H1 (cell line): ENCODE measurements at regions not wholly inside any gene's neighbourhood (a gene's known extent, or its start where the extent isn't known, plus 50 kb on each side); places are given as distances from the start of the nearest gene placed in this dataset.

ENCODE experiments used
- CTCF ChIA-PET: fragments of 300-600 bp; sonication (Branson Sonifier 250); formaldehyde crosslinking; loops from one replicate; lab custom pipeline; 2021; ENCODE audit not compliant: partially characterized antibody; lab: Charles Lee
- POLR2A ChIA-PET: fragments of 300-600 bp; sonication (Branson Sonifier 250); formaldehyde crosslinking; loops from one replicate; lab custom pipeline; 2021; ENCODE audit warnings: inconsistent platforms; ENCODE audit not compliant: partially characterized antibody; lab: Charles Lee
- DNase-seq, 2 experiments: peaks; one replicate each; pipeline versions ENCODE4 v3.0.0 to v3.0.0-alpha.2; 2010 to 2022; ENCODE audit warnings: low spot score in 2 of 2, low read depth in 1 of 2, mixed read lengths in 1 of 2
- FAIRE-seq: peaks from 2 replicates; lab custom pipeline; 2011; peaks lifted over from hg19 to GRCh38; lab: Jason Lieb, UNC
- H2AFZ ChIP-seq: 2 replicates; pipeline ENCODE4 v1.8.1; 2012; ENCODE audit warnings: low read length, inconsistent platforms
- H2AK5ac ChIP-seq: 2 replicates; pipeline ENCODE4 v1.6.1; 2013; ENCODE audit warnings: low read depth, low read length
- H2BK120ac ChIP-seq: replicated peaks from 2 replicates; pipeline ENCODE3; 2013; ENCODE audit warnings: low read depth, low read length, inconsistent platforms
- H2BK12ac ChIP-seq: 2 replicates; pipeline ENCODE4 v1.6.1; 2013; ENCODE audit warnings: low read depth, low read length
- H2BK15ac ChIP-seq: 2 replicates; pipeline ENCODE4 v1.6.1; 2013; ENCODE audit warnings: low read length
- H2BK20ac ChIP-seq: 2 replicates; pipeline ENCODE4 v1.6.1; 2013; ENCODE audit warnings: low read length
- H2BK5ac ChIP-seq: 2 replicates; pipeline ENCODE4 v1.6.1; 2013; ENCODE audit warnings: low read depth, low read length
- H3K14ac ChIP-seq: 2 replicates; pipeline ENCODE4 v1.6.1; 2013; ENCODE audit warnings: inconsistent platforms; ENCODE audit not compliant: insufficient read length
- H3K18ac ChIP-seq: 2 replicates; pipeline ENCODE4 v1.6.1; 2013; ENCODE audit warnings: low read length; ENCODE audit errors: extremely low read depth
- H3K23ac ChIP-seq: 2 replicates; pipeline ENCODE4 v1.6.1; 2013; ENCODE audit warnings: inconsistent platforms; ENCODE audit not compliant: insufficient read length
- H3K23me2 ChIP-seq: 2 replicates; pipeline ENCODE4 v1.6.1; 2013; ENCODE audit warnings: low read depth, low read length
- H3K27ac ChIP-seq: 2 replicates; pipeline ENCODE4 v1.6.1; 2011; ENCODE audit warnings: low read depth, low read length, inconsistent platforms
- H3K27me3 ChIP-seq, 4 experiments: replicated peaks in 1 of 4; 1 replicate in 1 of 4; 2 replicates in 3 of 4; pipeline versions ENCODE4 v1.6.1 to v1.8.1; 2011 to 2013; ENCODE audit warnings: low read length in 3 of 4, mild to moderate bottlenecking in 3 of 4, inconsistent platforms in 2 of 4, mixed read lengths in 2 of 4, moderate library complexity in 1 of 4; ENCODE audit not compliant: control insufficient read depth in 3 of 4, insufficient read depth in 3 of 4; ENCODE audit errors: extremely low read depth in 1 of 4
- H3K36me3 ChIP-seq, 4 experiments: 2 replicates each; pipeline versions ENCODE4 v1.6.1 to v1.8.1; 2011 to 2013; ENCODE audit warnings: mild to moderate bottlenecking in 4 of 4, low read length in 3 of 4, moderate library complexity in 2 of 4, control low read depth in 1 of 4, inconsistent platforms in 1 of 4; ENCODE audit not compliant: insufficient read depth in 4 of 4, control insufficient read depth in 2 of 4
- H3K4ac ChIP-seq: replicated peaks from 2 replicates; pipeline ENCODE3; 2013; ENCODE audit warnings: low read length, low read depth, mixed read lengths, inconsistent platforms; ENCODE audit not compliant: insufficient read length
- H3K4me1 ChIP-seq, 4 experiments: replicated peaks in 1 of 4; 1 replicate in 1 of 4; 2 replicates in 3 of 4; pipeline versions ENCODE4 v1.6.1 to v1.8.1; 2011 to 2013; ENCODE audit warnings: low read length in 3 of 4, inconsistent platforms in 2 of 4, mixed read lengths in 1 of 4; ENCODE audit not compliant: insufficient read depth in 4 of 4, control insufficient read depth in 3 of 4
- H3K4me2 ChIP-seq, 2 experiments: 2 replicates each; pipeline versions ENCODE4 v1.6.1 to v1.8.1; 2011 to 2013; ENCODE audit warnings: low read depth in 2 of 2, low read length in 2 of 2, control low read depth in 1 of 2, inconsistent platforms in 1 of 2, mild to moderate bottlenecking in 1 of 2; ENCODE audit not compliant: insufficient read depth in 1 of 2
- H3K4me3 ChIP-seq, 4 experiments: fragments of 200-600, 300-600 bp in 1 of 4; sonication (generic), shearing (Covaris generic), sonication (Bioruptor Twin) in 1 of 4; 2 replicates each; pipeline versions ENCODE4 v1.5.1 to v1.8.1; 2011 to 2016; ENCODE audit warnings: low read length in 4 of 4, low read depth in 3 of 4, control low read depth in 2 of 4, inconsistent platforms in 2 of 4, mild to moderate bottlenecking in 2 of 4, mixed read lengths in 1 of 4, moderate library complexity in 1 of 4; ENCODE audit not compliant: insufficient read depth in 2 of 4; ENCODE audit errors: extremely low read depth in 1 of 4
- H3K56ac ChIP-seq: replicated peaks from 2 replicates; pipeline ENCODE3; 2013; ENCODE audit warnings: low read depth, mild to moderate bottlenecking, mixed read lengths, low read length, inconsistent platforms; ENCODE audit not compliant: insufficient read length
- H3K79me1 ChIP-seq: 2 replicates; pipeline ENCODE4 v1.6.1; 2013; ENCODE audit warnings: low read depth, low read length, control low read depth
- H3K79me2 ChIP-seq, 2 experiments: 2 replicates each; pipeline versions ENCODE4 v1.6.1 to v1.8.1; 2012 to 2013; ENCODE audit warnings: low read length in 2 of 2, mild to moderate bottlenecking in 2 of 2, inconsistent platforms in 1 of 2; ENCODE audit not compliant: insufficient read depth in 2 of 2, control insufficient read depth in 1 of 2
- H3K9ac ChIP-seq, 4 experiments: replicated peaks in 1 of 4; 1 replicate in 1 of 4; 2 replicates in 3 of 4; pipeline versions ENCODE4 v1.6.1 to v1.8.1; 2011 to 2013; ENCODE audit warnings: low read depth in 3 of 4, low read length in 3 of 4, control low read depth in 2 of 4, mild to moderate bottlenecking in 2 of 4, moderate library complexity in 2 of 4, inconsistent platforms in 1 of 4; ENCODE audit errors: extremely low read depth in 1 of 4
- H3K9me3 ChIP-seq, 2 experiments: 2 replicates each; pipeline versions ENCODE4 v1.6.1 to v1.8.1; 2012 to 2013; ENCODE audit warnings: mild to moderate bottlenecking in 2 of 2, moderate library complexity in 2 of 2, control low read depth in 1 of 2, inconsistent platforms in 1 of 2, low read depth in 1 of 2, low read length in 1 of 2, mixed read lengths in 1 of 2; ENCODE audit not compliant: insufficient read depth in 2 of 2
- H4K20me1 ChIP-seq, 2 experiments: replicated peaks in 1 of 2; 2 replicates each; pipeline versions ENCODE3 to v1.8.1; 2011 to 2013; ENCODE audit warnings: inconsistent platforms in 2 of 2, low read length in 2 of 2, mild to moderate bottlenecking in 1 of 2; ENCODE audit not compliant: insufficient read depth in 2 of 2, control insufficient read depth in 1 of 2
- H4K5ac ChIP-seq: 2 replicates; pipeline ENCODE4 v1.6.1; 2013; ENCODE audit warnings: low read length, low read depth, mixed read lengths, inconsistent platforms; ENCODE audit not compliant: insufficient read length
- H4K8ac ChIP-seq: 2 replicates; pipeline ENCODE4 v1.8.0; 2013; ENCODE audit warnings: mild to moderate bottlenecking, moderate library complexity, low read length, inconsistent platforms; ENCODE audit not compliant: insufficient read depth; ENCODE audit errors: extremely low read depth
- H4K91ac ChIP-seq: replicated peaks from 2 replicates; pipeline ENCODE3; 2013; ENCODE audit warnings: low read length, mixed read lengths, inconsistent platforms; ENCODE audit not compliant: insufficient read length
- CTBP2 ChIP-seq: IDR thresholded peaks from 2 replicates; pipeline ENCODE4 v1.7.0; 2011; ENCODE audit warnings: borderline replicate concordance, mild to moderate bottlenecking, moderate library complexity, mixed read lengths, low read length; ENCODE audit not compliant: insufficient read depth, insufficient read length
- GABPA ChIP-seq: IDR thresholded peaks from 2 replicates; pipeline ENCODE4 v1.6.1; 2011; ENCODE audit warnings: mild to moderate bottlenecking, low read length, moderate library complexity, borderline replicate concordance; ENCODE audit not compliant: insufficient read depth
- HDAC6 ChIP-seq: IDR thresholded peaks from one replicate; pipeline ENCODE4 v1.7.1; 2012; ENCODE audit warnings: low read depth, mild to moderate bottlenecking, inconsistent platforms, low read length, moderate library complexity
- MAFK ChIP-seq: IDR thresholded peaks from 2 replicates; pipeline ENCODE4 v1.6.1; 2012; ENCODE audit warnings: low read depth, mild to moderate bottlenecking, improper control_type of control experiment, low read length
- PHF8 ChIP-seq: fragments of 200-600 bp; sonication (generic); conservative IDR thresholded peaks from 2 replicates; pipeline ENCODE4 v1.7.1; 2012; ENCODE audit warnings: low read depth, mild to moderate bottlenecking, inconsistent platforms, low read length, moderate library complexity
- POLR2AphosphoS5 ChIP-seq: IDR thresholded peaks from 2 replicates; pipeline ENCODE4 v1.6.1; 2011; ENCODE audit warnings: low read depth, low read length
- RBBP5 ChIP-seq: IDR thresholded peaks from 2 replicates; pipeline ENCODE4 v1.7.1; 2012; ENCODE audit warnings: low read depth, mild to moderate bottlenecking, inconsistent platforms, low read length, moderate library complexity, borderline replicate concordance
- SIX5 ChIP-seq: IDR thresholded peaks from 2 replicates; pipeline ENCODE4 v1.6.1; 2011; ENCODE audit warnings: mild to moderate bottlenecking, low read depth, low read length
- SP1 ChIP-seq: IDR thresholded peaks from 2 replicates; pipeline ENCODE4 v1.6.1; 2011; ENCODE audit warnings: low read depth, low read length
- SRF ChIP-seq: IDR thresholded peaks from 2 replicates; pipeline ENCODE4 v1.6.1; 2011; ENCODE audit warnings: mild to moderate bottlenecking, low read depth, low read length, moderate library complexity
- SUZ12 ChIP-seq: fragments of 200-600 bp; sonication (generic); IDR thresholded peaks from 2 replicates; pipeline ENCODE4 v1.6.1; 2012; ENCODE audit warnings: mild to moderate bottlenecking, inconsistent platforms, low read length, moderate library complexity, mixed read lengths
- TBP ChIP-seq: IDR thresholded peaks from 2 replicates; pipeline ENCODE4 v1.6.1; 2011; ENCODE audit warnings: low read depth, low read length, improper control_type of control experiment
- WGBS, 2 experiments: shearing (Covaris generic) in 1 of 2; methylation state at CpG; one replicate each; pipeline versions ENCODE4 v1.1.6 to v1.1.7; 2013 to 2015; ENCODE audit warnings: low lambda C conversion rate in 2 of 2, mixed read lengths in 2 of 2, inconsistent platforms in 1 of 2, low coverage in 1 of 2, missing lambda C conversion rate in 1 of 2; ENCODE audit not compliant: insufficient replicate concordance in 2 of 2, insufficient coverage in 1 of 2, insufficient read length in 1 of 2; ENCODE audit errors: extremely low coverage in 1 of 2, missing lambda C conversion rate in 1 of 2; 5-methylcytosine and 5-hydroxymethylcytosine counted together
- TF ChIP-seq, protein P1 (sequence below): IDR thresholded peaks from 2 replicates; pipeline ENCODE4 v1.6.1; 2012; ENCODE audit warnings: inconsistent platforms

DNA sequence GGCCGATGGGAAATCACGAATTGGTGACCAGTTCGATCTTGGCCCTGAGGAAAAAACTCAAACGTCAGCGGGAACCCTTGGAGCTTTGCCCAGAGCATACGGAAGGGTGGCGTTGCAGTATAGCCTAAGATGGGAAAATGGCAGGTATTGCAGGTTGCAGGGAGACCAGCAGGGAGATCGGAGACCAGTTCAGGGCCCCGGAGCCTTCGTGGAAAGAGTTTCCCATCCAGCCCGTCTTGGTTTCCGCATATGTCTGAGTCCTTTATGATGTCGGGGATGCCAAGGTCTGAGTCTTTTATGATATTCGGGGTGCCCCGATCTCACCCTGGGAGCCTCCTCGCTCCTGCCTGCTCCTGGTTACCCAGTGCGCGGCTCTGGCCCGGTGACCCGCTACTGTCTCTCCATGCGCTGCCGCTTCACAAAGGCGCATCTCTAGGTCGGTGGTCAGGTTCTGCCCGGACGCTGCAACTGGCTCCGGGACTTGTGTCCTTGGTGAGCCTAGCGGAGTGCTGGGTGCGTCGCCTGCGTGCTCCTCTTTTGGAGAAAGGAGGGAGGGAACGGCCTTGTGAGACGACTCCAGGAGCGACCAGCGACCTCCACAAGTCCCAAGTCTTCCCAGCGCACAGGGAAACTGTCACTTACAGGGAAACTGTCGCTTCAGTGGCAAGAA is 94.2 kb downstream of the PRKAB2 start:
- Histone ChIP-seq H2BK15ac (no peak overlapping the region), H2BK120ac (no peak overlapping the region), H4K8ac (no peak overlapping the region), H3K27me3 (peaks cover 78 to 99% (median 90%) of the 10 kb centered on the region in 4 experiments), H4K91ac (no peak overlapping the region), H3K18ac (no peak overlapping the region; the same call in 1 of the 2 replicates), H2BK20ac (no peak overlapping the region), H3K9ac (no peak overlapping the region), H3K4me2 (peak overlapping the region; percentile 74 to 77), H4K5ac (no peak overlapping the region), H3K14ac (no peak overlapping the region), H2AFZ (no peak overlapping the region), H3K79me1 (no peaks in the 10 kb centered on the region), H3K23me2 (peaks cover 2% of the 10 kb centered on the region; the same call in 1 of the 2 replicates), H3K4me1 (peaks cover 8 to 35% (median 27%) of the 10 kb centered on the region in 4 experiments; a peak in 6 of 7 replicates), H4K20me1 (peaks cover 3 to 9% of the 10 kb centered on the region in 2 experiments), H3K36me3 (no peaks in the 10 kb centered on the region), H3K9me3 (no peaks in the 10 kb centered on the region), H2AK5ac (no peak overlapping the region), H3K27ac (no peak overlapping the region), H3K23ac (no peak overlapping the region), H3K4ac (no peak overlapping the region), H3K4me3 (peak overlapping the region; percentile 2 to 51 (median 36); a peak in 7 of 8 replicates), H3K79me2 (no peaks in the 10 kb centered on the region), H2BK12ac (no peak overlapping the region), H3K56ac (no peak overlapping the region), H2BK5ac (no peak overlapping the region)
- ChIA-PET CTCF (no interaction called here), POLR2A (no interaction called here)
- 5% methylated on average over 37 of the region's 37 CpGs; no CpG with 5 or more reads in 1 of the 2 experiments for WGBS, 2 experiments
- peak in 1 of 2 experiments; percentile 73 for DNase-seq
- FAIRE-seq = no peak
- TF ChIP-seq SRF = no peak
- no peak; the same call in 1 of the 2 replicates for TF ChIP-seq SUZ12
- no peak for TF ChIP-seq PHF8
- no peak for TF ChIP-seq MAFK
- TF ChIP-seq TBP = no peak
- no peak for TF ChIP-seq POLR2AphosphoS5
- TF ChIP-seq HDAC6 = no peak
- TF ChIP-seq RBBP5 = no peak
- TF ChIP-seq, protein P1, sequence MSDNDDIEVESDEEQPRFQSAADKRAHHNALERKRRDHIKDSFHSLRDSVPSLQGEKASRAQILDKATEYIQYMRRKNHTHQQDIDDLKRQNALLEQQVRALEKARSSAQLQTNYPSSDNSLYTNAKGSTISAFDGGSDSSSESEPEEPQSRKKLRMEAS = no peak
- TF ChIP-seq SP1 = no peak
- no peak for TF ChIP-seq GABPA
- no peak for TF ChIP-seq CTBP2
- no peak for TF ChIP-seq SIX5
